ENCODE measurements at regions not wholly inside any gene's neighbourhood (a gene's known extent, or its start where the extent isn't known, plus 50 kb on each side); places are given as distances from the start of the nearest gene placed in this dataset.

GRCh38 chr6:170031684-170032121 is 259.2 kb downstream of the DLL1 start:
- Histone ChIP-seq H3K9me3 (no peaks in the 10 kb centered on the region), H3K27me3 (no peaks in the 10 kb centered on the region), H3K4me3 (ENCODE audit: low read depth in 1 of 2, low read length in 1 of 2) (no peak overlapping the region), H3K27ac (no peak overlapping the region), H3K36me3 (no peaks in the 10 kb centered on the region), H3K4me1 (ENCODE audit: control insufficient read depth in 1 of 2, insufficient read depth in 1 of 2, low read depth in 1 of 2, low read length in 1 of 2) (no peaks in the 10 kb centered on the region)
- no peak for TF ChIP-seq CTCF (IDR thresholded peaks at IDR 0.05)

- Histone ChIP-seq H3K4me3 (ENCODE audit: low read depth in 1 of 2, low read length in 1 of 2) (no peak overlapping the region), H3K36me3 (no peaks in the 10 kb centered on the region), H3K4me1 (ENCODE audit: control insufficient read depth in 1 of 2, insufficient read depth in 1 of 2, low read depth in 1 of 2, low read length in 1 of 2) (no peaks in the 10 kb centered on the region), H3K9me3 (no peaks in the 10 kb centered on the region), H3K27me3 (no peaks in the 10 kb centered on the region), H3K27ac (no peak overlapping the region)
- no peak for TF ChIP-seq CTCF (IDR thresholded peaks at IDR 0.05)
Observed at GRCh38 chr6:170030821-170031471, 259.9 kb downstream of the DLL1 start.

- H3K4me3 ChIP-seq (ENCODE audit: low read depth in 1 of 2, low read length in 1 of 2): no peak overlapping the region
- H3K27ac ChIP-seq: no peak overlapping the region
- TF ChIP-seq CTCF (IDR thresholded peaks at IDR 0.05): no peak
- H3K9me3 ChIP-seq: no peaks in the 10 kb centered on the region
- no peaks in the 10 kb centered on the region for H3K36me3 ChIP-seq
- H3K27me3 ChIP-seq: no peaks in the 10 kb centered on the region
- no peaks in the 10 kb centered on the region for H3K4me1 ChIP-seq (ENCODE audit: control insufficient read depth in 1 of 2, insufficient read depth in 1 of 2, low read depth in 1 of 2, low read length in 1 of 2)
Observed at GRCh38 chr6:170030284-170030815, 260.5 kb downstream of the DLL1 start.

- Histone ChIP-seq H3K4me1 (ENCODE audit: control insufficient read depth in 1 of 2, insufficient read depth in 1 of 2, low read depth in 1 of 2, low read length in 1 of 2) (no peaks in the 10 kb centered on the region), H3K27me3 (peaks cover 3% of the 10 kb centered on the region), H3K9me3 (no peaks in the 10 kb centered on the region), H3K27ac (no peak overlapping the region), H3K36me3 (no peaks in the 10 kb centered on the region), H3K4me3 (ENCODE audit: low read depth in 1 of 2, low read length in 1 of 2) (no peak overlapping the region)
- no peak for TF ChIP-seq CTCF (IDR thresholded peaks at IDR 0.05)
Observed at GRCh38 chr6:170029416-170030283, 261.2 kb downstream of the DLL1 start.

- Histone ChIP-seq H3K9me3 (no peaks in the 10 kb centered on the region), H3K36me3 (no peaks in the 10 kb centered on the region), H3K27me3 (peaks cover 12% of the 10 kb centered on the region), H3K4me1 (ENCODE audit: control insufficient read depth in 1 of 2, insufficient read depth in 1 of 2, low read depth in 1 of 2, low read length in 1 of 2) (no peaks in the 10 kb centered on the region), H3K4me3 (ENCODE audit: low read depth in 1 of 2, low read length in 1 of 2) (no peak overlapping the region), H3K27ac (no peak overlapping the region)
- no peak for TF ChIP-seq CTCF (IDR thresholded peaks at IDR 0.05)
Observed at GRCh38 chr6:170028629-170029345, 262.1 kb downstream of the DLL1 start.
